Fibroblast of skin of abdomen (primary cell): ENCODE measurements at regions not wholly inside any gene's neighbourhood (a gene's known extent, or its start where the extent isn't known, plus 50 kb on each side); places are given as distances from the start of the nearest gene placed in this dataset.

Source experiments
- DNase-seq: peaks from one replicate; pipeline ENCODE4 v3.0.0-alpha.2; 2013

- no peak for DNase-seq
Observed at GRCh38 chr1:170460414-170461155, 71.4 kb upstream of the GORAB start.

DNA sequence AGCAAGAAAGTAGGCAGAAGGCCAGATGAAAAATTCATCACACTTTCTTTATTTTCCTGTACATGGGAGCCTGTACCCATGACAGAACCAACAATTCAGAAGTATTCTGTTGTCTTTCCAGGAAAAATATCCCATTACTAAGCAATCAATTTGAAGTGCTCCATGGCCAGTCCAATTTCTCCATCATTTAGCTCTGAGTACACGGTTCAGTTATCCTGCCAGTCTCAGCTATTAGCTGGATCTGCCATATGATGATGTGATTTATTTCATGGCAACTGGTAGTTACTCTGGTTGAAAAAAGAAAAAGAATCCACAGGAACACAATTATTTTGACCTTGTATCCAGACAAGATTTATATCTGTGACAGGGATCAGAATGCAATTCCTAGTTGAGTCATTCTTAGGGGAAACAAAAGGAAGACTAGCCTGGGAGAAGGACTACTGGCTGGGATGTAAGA lies 70.6 kb upstream of the GORAB start:
- DNase-seq: peak; percentile 91

DNA sequence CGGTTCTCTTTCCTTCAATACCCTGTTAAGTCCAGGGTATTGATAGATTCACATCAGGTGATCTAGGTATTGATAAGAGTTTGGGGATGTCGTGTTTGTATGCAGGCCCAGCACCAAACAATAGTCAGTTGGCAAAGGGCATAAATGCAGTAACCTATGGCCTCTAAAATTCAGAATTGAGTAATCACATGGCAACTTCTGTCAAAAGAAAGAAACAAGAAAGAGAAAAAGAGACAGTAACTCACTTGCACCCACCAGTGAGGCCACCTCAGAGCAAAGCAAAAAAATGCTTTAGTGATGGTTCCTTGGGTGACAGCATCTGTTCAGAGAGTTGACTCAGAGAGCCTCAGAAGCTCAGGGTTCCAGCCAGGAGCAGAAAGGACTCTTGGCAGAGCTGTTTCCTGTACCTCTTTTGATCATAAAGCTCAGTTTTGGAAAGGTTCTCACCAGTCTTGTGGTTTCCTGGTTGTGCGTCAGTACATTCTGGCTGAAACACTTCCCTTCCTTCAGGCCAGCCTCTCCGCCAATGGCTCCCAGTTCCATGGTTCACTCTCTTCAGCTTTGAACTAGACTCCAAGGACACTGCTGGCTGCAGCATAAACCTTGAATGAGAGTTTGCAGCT lies 70.1 kb upstream of the GORAB start:
- DNase-seq: peak; percentile 94

DNA sequence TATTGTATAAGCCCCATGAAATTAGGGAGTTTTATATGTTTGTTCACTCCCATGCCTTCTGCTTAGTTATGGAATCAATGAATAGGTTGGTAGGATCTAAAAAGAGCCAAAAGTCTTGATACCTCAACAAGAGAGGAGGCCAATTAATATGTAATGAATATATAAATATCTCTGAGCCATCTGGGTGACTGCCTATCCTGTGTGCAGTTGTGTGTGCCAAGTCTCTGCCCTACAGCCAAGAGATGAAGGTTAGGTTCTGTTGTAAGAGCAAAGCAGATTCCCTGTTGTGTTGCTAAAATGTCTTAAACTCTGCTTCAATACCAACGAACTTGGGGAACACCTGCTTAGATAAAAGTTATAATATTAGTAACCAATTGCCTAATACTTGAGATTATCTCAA lies 61.8 kb upstream of the GORAB start:
- DNase-seq: no peak

GRCh38 chr1:170471398-170472053 lies 60.4 kb upstream of the GORAB start:
- DNase-seq: peak; percentile 63

DNA sequence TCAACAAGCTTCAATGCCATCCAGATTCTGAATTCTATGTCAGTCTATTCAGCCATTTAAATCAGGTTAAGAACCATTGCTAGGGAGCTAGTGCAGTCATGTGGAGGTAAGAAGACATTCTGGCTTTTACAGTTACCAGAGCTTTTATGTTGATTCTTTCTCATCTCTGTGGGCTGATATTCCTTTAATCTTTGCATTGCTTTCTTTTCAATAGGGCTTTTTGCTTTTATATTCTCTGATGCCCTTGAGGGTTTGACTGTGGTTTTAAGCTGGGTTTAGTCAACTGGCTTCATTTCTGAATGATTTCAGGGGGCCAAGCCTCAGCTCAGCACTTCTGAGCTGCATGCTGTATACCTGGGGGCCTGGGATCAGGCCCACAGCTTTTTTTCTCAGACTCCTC lies 51.0 kb upstream of the GORAB start:
- no peak for DNase-seq
